ENCODE measurements at regions not wholly inside any gene's neighbourhood (a gene's known extent, or its start where the extent isn't known, plus 50 kb on each side); places are given as distances from the start of the nearest gene placed in this dataset.

- no TSS peak for BruUV-seq (replicated peaks)
- no peaks in the 10 kb centered on the region for H3K9me3 ChIP-seq (ENCODE audit: low read length)
- no peak for DNase-seq
- no peak for ATAC-seq
- H3K4me2 ChIP-seq (ENCODE audit: low read length), result no peak overlapping the region
- POLR2A ChIA-PET (ENCODE audit: unreplicated experiment), result no interaction called here
- no peaks in the 10 kb centered on the region for H3K27me3 ChIP-seq (ENCODE audit: low read length)
- H3K9me2 ChIP-seq (replicated peaks; ENCODE audit: low read length), result no peaks in the 10 kb centered on the region
- no peaks in the 10 kb centered on the region for H3F3A ChIP-seq (ENCODE audit: low read length, unreplicated experiment)
- TF ChIP-seq EZH2 (IDR thresholded peaks at IDR 0.05; ENCODE audit: low read length, unreplicated experiment), result no peak
- no peak for TF ChIP-seq CTCF (conservative IDR thresholded peaks at IDR 0.05; ENCODE audit: low read depth, low read length)
- no peak for TF ChIP-seq EZH2phosphoT487 (IDR thresholded peaks at IDR 0.05; ENCODE audit: borderline replicate concordance, low read length)
- CTCF ChIA-PET, result no interaction called here
- no peak overlapping the region for H3K4me3 ChIP-seq (ENCODE audit: low read length)
- H4K20me1 ChIP-seq (ENCODE audit: low read length), result no peaks in the 10 kb centered on the region
- H3K4me1 ChIP-seq (ENCODE audit: insufficient read depth, low read length), result no peaks in the 10 kb centered on the region
- H3K36me3 ChIP-seq (ENCODE audit: low read depth, low read length), result no peaks in the 10 kb centered on the region
- intact Hi-C loops (cut with micrococcal nuclease), result no loop called here
- H2AFZ ChIP-seq (ENCODE audit: low read length), result no peak overlapping the region
- H3K27ac ChIP-seq (ENCODE audit: low read length), result no peak overlapping the region
- no peaks in the 10 kb centered on the region for H3K79me2 ChIP-seq (ENCODE audit: low read length)
- H3K9ac ChIP-seq (ENCODE audit: low read length), result no peak overlapping the region
These were observed 104.9 kb downstream of the PCDH18 start for GRCh38 chr4:137427411-137427810.

- H2AFZ ChIP-seq (ENCODE audit: low read length), result no peak overlapping the region
- no peaks in the 10 kb centered on the region for H3K36me3 ChIP-seq (ENCODE audit: low read depth, low read length)
- H3K4me2 ChIP-seq (ENCODE audit: low read length), result no peak overlapping the region
- H3K27ac ChIP-seq (ENCODE audit: low read length), result no peak overlapping the region
- no peak overlapping the region for H3K9ac ChIP-seq (ENCODE audit: low read length)
- H4K20me1 ChIP-seq (ENCODE audit: low read length), result no peaks in the 10 kb centered on the region
- POLR2A ChIA-PET (ENCODE audit: unreplicated experiment), result no interaction called here
- CTCF ChIA-PET, result no interaction called here
- no TSS peak for BruUV-seq (replicated peaks)
- H3F3A ChIP-seq (ENCODE audit: low read length, unreplicated experiment), result no peaks in the 10 kb centered on the region
- no peaks in the 10 kb centered on the region for H3K4me1 ChIP-seq (ENCODE audit: insufficient read depth, low read length)
- no peaks in the 10 kb centered on the region for H3K79me2 ChIP-seq (ENCODE audit: low read length)
- no peaks in the 10 kb centered on the region for H3K27me3 ChIP-seq (ENCODE audit: low read length)
- no peak for ATAC-seq
- no peaks in the 10 kb centered on the region for H3K9me2 ChIP-seq (replicated peaks; ENCODE audit: low read length)
- TF ChIP-seq EZH2 (IDR thresholded peaks at IDR 0.05; ENCODE audit: low read length, unreplicated experiment) (no peak), EZH2phosphoT487 (IDR thresholded peaks at IDR 0.05; ENCODE audit: borderline replicate concordance, low read length) (no peak), CTCF (conservative IDR thresholded peaks at IDR 0.05; ENCODE audit: low read depth, low read length) (no peak)
- H3K4me3 ChIP-seq (ENCODE audit: low read length), result no peak overlapping the region
- intact Hi-C loops (cut with micrococcal nuclease), result no loop called here
- no peak for DNase-seq
- no peaks in the 10 kb centered on the region for H3K9me3 ChIP-seq (ENCODE audit: low read length)
These were observed 107.0 kb downstream of the PCDH18 start for GRCh38 chr4:137425281-137425680.

GRCh38 chr4:137422666-137423065, 109.6 kb downstream of the PCDH18 start:
- CTCF ChIA-PET, result no interaction called here
- no peaks in the 10 kb centered on the region for H3K79me2 ChIP-seq (ENCODE audit: low read length)
- intact Hi-C loops (cut with micrococcal nuclease), result no loop called here
- H3K9me3 ChIP-seq (ENCODE audit: low read length), result no peaks in the 10 kb centered on the region
- ATAC-seq (no peak), DNase-seq (no peak)
- no peak overlapping the region for H3K4me2 ChIP-seq (ENCODE audit: low read length)
- no peak overlapping the region for H2AFZ ChIP-seq (ENCODE audit: low read length)
- no peak overlapping the region for H3K9ac ChIP-seq (ENCODE audit: low read length)
- no peaks in the 10 kb centered on the region for H3K36me3 ChIP-seq (ENCODE audit: low read depth, low read length)
- POLR2A ChIA-PET (ENCODE audit: unreplicated experiment), result no interaction called here
- TF ChIP-seq EZH2phosphoT487 (IDR thresholded peaks at IDR 0.05; ENCODE audit: borderline replicate concordance, low read length) (no peak), EZH2 (IDR thresholded peaks at IDR 0.05; ENCODE audit: low read length, unreplicated experiment) (no peak), CTCF (conservative IDR thresholded peaks at IDR 0.05; ENCODE audit: low read depth, low read length) (no peak)
- no peaks in the 10 kb centered on the region for H4K20me1 ChIP-seq (ENCODE audit: low read length)
- H3K9me2 ChIP-seq (replicated peaks; ENCODE audit: low read length), result no peaks in the 10 kb centered on the region
- H3F3A ChIP-seq (ENCODE audit: low read length, unreplicated experiment), result no peaks in the 10 kb centered on the region
- H3K27ac ChIP-seq (ENCODE audit: low read length), result no peak overlapping the region
- H3K4me1 ChIP-seq (ENCODE audit: insufficient read depth, low read length), result no peaks in the 10 kb centered on the region
- H3K4me3 ChIP-seq (ENCODE audit: low read length), result no peak overlapping the region
- no TSS peak for BruUV-seq (replicated peaks)
- H3K27me3 ChIP-seq (ENCODE audit: low read length), result no peaks in the 10 kb centered on the region
